Keratinocyte (primary cell): ENCODE measurements at regions not wholly inside any gene's neighbourhood (a gene's known extent, or its start where the extent isn't known, plus 50 kb on each side); places are given as distances from the start of the nearest gene placed in this dataset.

Source experiments
- DNase-seq: peaks from one replicate; pipeline ENCODE4 v3.0.0-alpha.2; 2011; ENCODE audit warnings: low read depth, missing footprints, low spot score
- FAIRE-seq: peaks from 2 replicates; lab custom pipeline; 2011; peaks lifted over from hg19 to GRCh38; lab: Jason Lieb, UNC
- H2AFZ ChIP-seq: 2 replicates; pipeline ENCODE4 v1.6.0; 2012; ENCODE audit warnings: low read length, control low read depth, inconsistent platforms; ENCODE audit not compliant: control insufficient read depth
- H3K27ac ChIP-seq: 2 replicates; pipeline ENCODE4 v1.5.1; 2011; ENCODE audit warnings: low read length; ENCODE audit not compliant: control insufficient read depth, insufficient read depth
- H3K27me3 ChIP-seq: 3 replicates; pipeline ENCODE4 v1.6.0; 2011; ENCODE audit warnings: low read length; ENCODE audit not compliant: control insufficient read depth, insufficient read depth; ENCODE audit errors: extremely low read depth
- H3K36me3 ChIP-seq, 2 experiments: 2 replicates in 1 of 2; 3 replicates in 1 of 2; pipeline ENCODE4 v1.5.1; 2011; ENCODE audit warnings: low read length in 2 of 2, mild to moderate bottlenecking in 1 of 2; ENCODE audit not compliant: control insufficient read depth in 2 of 2, insufficient read depth in 2 of 2; ENCODE audit errors: extremely low read depth in 1 of 2
- H3K4me1 ChIP-seq: 3 replicates; pipeline ENCODE4 v1.5.1; 2011; ENCODE audit warnings: low read length; ENCODE audit not compliant: control insufficient read depth, insufficient read depth; ENCODE audit errors: extremely low read depth
- H3K4me2 ChIP-seq: 3 replicates; pipeline ENCODE4 v1.6.0; 2011; ENCODE audit warnings: low read depth, low read length; ENCODE audit not compliant: control insufficient read depth, insufficient read depth; ENCODE audit errors: extremely low read depth
- H3K4me3 ChIP-seq, 3 experiments: fragments of 200-600 bp in 1 of 3; sonication (generic) in 1 of 3; 2 replicates in 2 of 3; 3 replicates in 1 of 3; pipeline ENCODE4 v1.5.1; 2011 to 2016; ENCODE audit warnings: low read length in 3 of 3, mild to moderate bottlenecking in 3 of 3, control low read depth in 2 of 3, inconsistent platforms in 1 of 3, low read depth in 1 of 3, mixed read lengths in 1 of 3, mixed run types in 1 of 3, moderate library complexity in 1 of 3; ENCODE audit not compliant: control insufficient read depth in 2 of 3, insufficient read depth in 2 of 3; ENCODE audit errors: extremely low read depth in 1 of 3
- H3K79me2 ChIP-seq: 2 replicates; pipeline ENCODE4 v1.6.0; 2012; ENCODE audit warnings: low read length; ENCODE audit not compliant: control insufficient read depth, insufficient read depth
- H3K9ac ChIP-seq: 3 replicates; pipeline ENCODE4 v1.6.0; 2011; ENCODE audit warnings: low read length; ENCODE audit not compliant: control insufficient read depth, insufficient read depth; ENCODE audit errors: extremely low read depth
- H3K9me1 ChIP-seq: 3 replicates; pipeline ENCODE4 v1.6.0; 2011; ENCODE audit warnings: low read length; ENCODE audit not compliant: control insufficient read depth, insufficient read depth; ENCODE audit errors: extremely low read depth
- H3K9me3 ChIP-seq: 2 replicates; pipeline ENCODE4 v1.5.1; 2012; ENCODE audit warnings: low read depth, low read length; ENCODE audit not compliant: control insufficient read depth
- H4K20me1 ChIP-seq: 3 replicates; pipeline ENCODE4 v1.6.0; 2011; ENCODE audit warnings: low read length; ENCODE audit not compliant: control insufficient read depth, insufficient read depth; ENCODE audit errors: extremely low read depth
- CTCF ChIP-seq, 3 experiments: IDR thresholded peaks in 1 of 3; conservative IDR thresholded peaks in 1 of 3; optimal IDR thresholded peaks in 1 of 3; 2 replicates in 2 of 3; 3 replicates in 1 of 3; pipeline versions ENCODE3 to v1.5.1; 2011; ENCODE audit warnings: low read length in 3 of 3, mild to moderate bottlenecking in 3 of 3, moderate library complexity in 2 of 3, control low read depth in 1 of 3, inconsistent platforms in 1 of 3; ENCODE audit not compliant: insufficient read depth in 2 of 3; ENCODE audit errors: extremely low read depth in 1 of 3
- EZH2 ChIP-seq: IDR thresholded peaks from one replicate; pipeline ENCODE4 v1.6.1; 2012; ENCODE audit warnings: inconsistent platforms, mild to moderate bottlenecking, low read length, moderate library complexity
- dilution Hi-C: fragments of 300-500 bp; cut with MboI; formaldehyde crosslinking; loops from one replicate; pipeline ENCODE4 v1.7.0; 2020; ENCODE audit warnings: low sequenced_read_pairs; ENCODE audit not compliant: extremely low pct_ligation_motif_present

DNA sequence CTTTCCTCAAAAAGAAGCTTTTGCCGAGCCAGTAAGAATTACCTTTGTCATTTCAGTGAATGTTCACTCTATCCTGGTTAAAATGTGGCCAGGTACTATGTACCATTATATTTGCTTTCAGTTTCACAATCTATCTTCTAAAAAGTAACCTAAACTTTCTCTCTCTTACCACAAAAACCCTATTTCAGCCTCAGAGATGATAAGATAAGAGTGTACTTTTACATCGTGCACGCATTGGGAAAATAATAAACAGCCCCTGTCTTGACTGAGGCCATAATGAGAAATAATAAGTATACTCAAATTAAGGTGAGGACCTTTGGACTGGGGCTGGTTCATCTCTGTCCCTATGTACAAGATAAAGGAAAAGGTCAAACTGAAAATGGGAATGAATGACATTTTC lies 77.7 kb downstream of the ZNF726 start:
- peaks cover 7% of the 10 kb centered on the region for H3K9me3 ChIP-seq
- H4K20me1 ChIP-seq = no peaks in the 10 kb centered on the region
- no peak overlapping the region for H3K9ac ChIP-seq
- no peaks in the 10 kb centered on the region for H3K27me3 ChIP-seq
- H3K36me3 ChIP-seq = no peaks in the 10 kb centered on the region
- dilution Hi-C loops = no loop called here
- H3K9me1 ChIP-seq = no peaks in the 10 kb centered on the region
- H3K27ac ChIP-seq = no peak overlapping the region
- no peaks in the 10 kb centered on the region for H3K4me1 ChIP-seq
- no peak overlapping the region for H2AFZ ChIP-seq
- H3K79me2 ChIP-seq = no peaks in the 10 kb centered on the region
- DNase-seq (no peak), FAIRE-seq (no peak)
- TF ChIP-seq EZH2 (no peak), CTCF (optimal IDR thresholded peaks at IDR 0.05 in 1 of 3, IDR thresholded peaks at IDR 0.05 in 1 of 3, conservative IDR thresholded peaks at IDR 0.05 in 1 of 3; ENCODE audit: extremely low read depth in 1 of 3, insufficient read depth in 2 of 3, low read length in 3 of 3) (no peak)
- no peak overlapping the region for H3K4me2 ChIP-seq
- H3K4me3 ChIP-seq = no peak overlapping the region

GRCh38 chr19:23993440-23993839 lies 78.8 kb downstream of the ZNF726 start:
- Histone ChIP-seq H3K9me1 (no peaks in the 10 kb centered on the region), H2AFZ (no peak overlapping the region), H3K9ac (no peak overlapping the region), H3K79me2 (no peaks in the 10 kb centered on the region), H3K9me3 (peaks cover 16% of the 10 kb centered on the region), H3K4me3 (no peak overlapping the region), H3K27ac (no peak overlapping the region), H4K20me1 (no peaks in the 10 kb centered on the region), H3K36me3 (no peaks in the 10 kb centered on the region), H3K27me3 (no peaks in the 10 kb centered on the region), H3K4me2 (no peak overlapping the region), H3K4me1 (no peaks in the 10 kb centered on the region)
- TF ChIP-seq CTCF (optimal IDR thresholded peaks at IDR 0.05 in 1 of 3, IDR thresholded peaks at IDR 0.05 in 1 of 3, conservative IDR thresholded peaks at IDR 0.05 in 1 of 3; ENCODE audit: extremely low read depth in 1 of 3, insufficient read depth in 2 of 3, low read length in 3 of 3) = no peak
- no peak for TF ChIP-seq EZH2
- FAIRE-seq = no peak
- dilution Hi-C loops = no loop called here
- no peak for DNase-seq
